Stimulated activated naive CD8-positive, alpha-beta T cell treated with anti-CD3 and anti-CD28 coated beads, Interleukin-15, Interleukin-2, amounts not matched to agents 100 U/mL and 50 U/mL, for 24 hours (primary cell): ENCODE measurements at regions not wholly inside any gene's neighbourhood (a gene's known extent, or its start where the extent isn't known, plus 50 kb on each side); places are given as distances from the start of the nearest gene placed in this dataset.
A peak's percentile ranks its signal among the peaks of the same experiment; 100 is the strongest.

Source experiments
- ATAC-seq: fragments of 150-1000 bp; cut with Tn5 transposase; one replicate; pipeline ENCODE4 v1.10.0; 2021
- DNase-seq: peaks from one replicate; pipeline ENCODE4 v3.0.0; 2021

GRCh38 chr12:126860210-126860609 lies 1406.8 kb upstream of the TMEM132C start:
- ATAC-seq (no peak), DNase-seq (no peak)

GRCh38 chr12:126862500-126862899 lies 1404.5 kb upstream of the TMEM132C start:
- no peak for ATAC-seq
- DNase-seq = no peak

- DNase-seq (no peak), ATAC-seq (no peak)
These were observed 1397.3 kb upstream of the TMEM132C start for GRCh38 chr12:126869644-126870043.

GRCh38 chr12:126873701-126874100 lies 1393.3 kb upstream of the TMEM132C start:
- ATAC-seq = no peak

GRCh38 chr12:126874427-126875026 lies 1392.4 kb upstream of the TMEM132C start:
- DNase-seq (peak; percentile 69), ATAC-seq (peak; percentile 55)

More at GRCh38 chr12:126873701-126874100, 1393.3 kb upstream of the TMEM132C start:
- no peak for DNase-seq

- ATAC-seq (no peak), DNase-seq (no peak)
These were observed 1387.1 kb upstream of the TMEM132C start for GRCh38 chr12:126879842-126880241.

- DNase-seq (no peak), ATAC-seq (no peak)
These were observed 1383.3 kb upstream of the TMEM132C start for GRCh38 chr12:126883697-126884096.

GRCh38 chr12:126889501-126889900 lies 1377.5 kb upstream of the TMEM132C start:
- DNase-seq (no peak), ATAC-seq (no peak)

- DNase-seq (no peak), ATAC-seq (no peak)
These were observed 1376.9 kb upstream of the TMEM132C start for GRCh38 chr12:126890097-126890496.

GRCh38 chr12:126891789-126892188 lies 1375.2 kb upstream of the TMEM132C start:
- DNase-seq = no peak
- ATAC-seq = no peak

- DNase-seq (no peak), ATAC-seq (no peak)
These were observed 1370.7 kb upstream of the TMEM132C start for GRCh38 chr12:126895951-126896913.

GRCh38 chr12:126897102-126897501 lies 1369.9 kb upstream of the TMEM132C start:
- DNase-seq (no peak), ATAC-seq (no peak)

- DNase-seq (no peak), ATAC-seq (no peak)
These were observed 1369.2 kb upstream of the TMEM132C start for GRCh38 chr12:126897778-126898177.

GRCh38 chr12:126898562-126898961 lies 1368.4 kb upstream of the TMEM132C start:
- DNase-seq (no peak), ATAC-seq (no peak)

GRCh38 chr12:126899926-126900792 lies 1366.8 kb upstream of the TMEM132C start:
- DNase-seq = no peak
- ATAC-seq = no peak

- ATAC-seq (no peak), DNase-seq (no peak)
These were observed 1363.7 kb upstream of the TMEM132C start for GRCh38 chr12:126903027-126903876.

- no peak for DNase-seq
- ATAC-seq = no peak
These were observed 1361.2 kb upstream of the TMEM132C start for GRCh38 chr12:126905752-126906151.

GRCh38 chr12:126907900-126908764 lies 1358.8 kb upstream of the TMEM132C start:
- ATAC-seq (no peak), DNase-seq (no peak)

GRCh38 chr12:126908765-126909142 lies 1358.2 kb upstream of the TMEM132C start:
- no peak for DNase-seq
- ATAC-seq = no peak

GRCh38 chr12:126910570-126910969 lies 1356.4 kb upstream of the TMEM132C start:
- ATAC-seq = no peak
- no peak for DNase-seq

- ATAC-seq (no peak), DNase-seq (no peak)
These were observed 1354.9 kb upstream of the TMEM132C start for GRCh38 chr12:126912111-126912510.
